ENCODE measurements at regions not wholly inside any gene's neighbourhood (a gene's known extent, or its start where the extent isn't known, plus 50 kb on each side); places are given as distances from the start of the nearest gene placed in this dataset.
"Not testable (repeated sequence)": the region's sequence is repeated elsewhere in the genome, so short reads cannot be mapped to it uniquely, and the experiment has no call there.

DNA sequence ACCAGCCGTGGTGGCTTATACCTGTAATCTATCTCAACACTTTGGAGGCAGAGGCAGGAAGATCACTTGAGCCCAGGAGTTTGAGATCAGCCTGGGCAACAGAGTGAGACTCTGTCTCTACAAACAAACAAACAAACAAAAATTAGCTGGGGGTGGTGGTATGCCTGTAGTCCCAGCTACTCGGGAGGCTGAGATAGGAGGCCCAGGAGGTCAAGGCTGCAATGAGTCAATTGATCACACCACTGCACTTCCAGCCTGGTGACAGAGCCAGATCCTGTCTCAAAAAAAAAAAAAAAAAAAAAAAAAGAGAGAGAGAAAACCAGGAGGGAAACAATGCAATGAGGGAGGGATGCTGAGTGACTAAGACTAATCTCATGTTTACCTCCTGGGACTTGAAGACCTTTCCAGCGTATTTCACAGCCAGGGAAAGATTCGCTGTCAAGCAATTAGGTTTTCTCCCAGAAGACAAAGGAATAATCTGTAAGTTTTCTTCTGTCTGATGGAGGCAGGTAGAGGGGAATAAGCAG lies 51.1 kb upstream of the MIER3 start:
- DNase-seq, result no peak

DNA sequence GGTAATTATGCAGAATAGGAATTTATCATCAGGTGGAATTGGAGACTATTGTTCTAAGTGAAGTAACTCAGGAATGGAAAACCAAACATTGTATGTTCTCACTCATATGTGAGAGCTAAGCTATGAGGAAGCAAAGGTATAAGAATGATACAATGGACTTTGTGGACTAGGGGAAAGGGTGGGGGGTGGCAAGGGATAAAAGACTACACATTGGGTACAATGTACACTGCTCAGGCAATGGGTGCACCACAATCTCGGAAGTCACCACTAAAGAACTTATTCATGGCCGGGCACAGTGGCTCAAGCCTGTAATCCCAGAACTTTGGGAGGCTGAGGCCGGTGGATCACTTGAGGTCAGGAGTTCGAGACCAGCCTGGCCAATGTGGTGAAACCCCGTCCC lies 51.6 kb upstream of the MIER3 start:
- DNase-seq, result not testable (repeated sequence)

DNA sequence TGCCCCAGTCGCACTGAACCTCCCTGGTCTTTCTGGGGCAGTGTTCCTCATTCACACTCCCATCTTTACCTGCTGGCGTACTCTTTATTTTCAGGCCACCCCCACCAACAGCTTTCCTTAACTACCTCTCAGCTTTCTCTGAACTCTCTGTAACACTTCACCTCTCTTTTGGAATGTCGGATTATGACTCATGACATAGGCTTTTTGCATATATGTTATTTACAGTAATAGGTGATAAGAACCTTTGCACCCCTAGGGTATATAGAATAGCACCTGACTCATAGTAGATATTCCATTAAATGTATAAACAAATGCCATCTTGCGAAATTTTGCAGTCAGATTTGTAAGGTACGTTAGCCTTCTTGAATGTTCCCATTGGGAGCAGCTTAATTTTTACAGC lies 52.9 kb upstream of the MIER3 start:
- no peak for DNase-seq

DNA sequence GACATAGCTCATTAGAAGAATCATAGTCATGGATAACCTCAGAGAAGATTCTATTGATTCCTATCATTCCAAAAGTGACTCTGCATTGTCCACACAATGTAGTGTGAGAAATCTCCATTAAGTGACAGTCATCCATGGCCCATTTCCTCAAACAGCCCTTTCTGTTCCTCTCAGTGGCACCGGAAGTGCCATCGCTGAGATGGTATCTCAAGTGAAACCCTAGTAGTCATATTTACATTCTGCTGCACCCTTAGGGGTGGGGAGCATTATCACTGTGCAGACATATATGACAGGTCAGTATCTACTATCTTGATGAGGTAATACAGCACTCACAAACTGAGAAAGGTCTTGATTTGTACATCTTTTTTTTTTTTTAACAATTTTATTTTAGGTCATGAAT lies 55.4 kb upstream of the MIER3 start:
- DNase-seq, result no peak

DNA sequence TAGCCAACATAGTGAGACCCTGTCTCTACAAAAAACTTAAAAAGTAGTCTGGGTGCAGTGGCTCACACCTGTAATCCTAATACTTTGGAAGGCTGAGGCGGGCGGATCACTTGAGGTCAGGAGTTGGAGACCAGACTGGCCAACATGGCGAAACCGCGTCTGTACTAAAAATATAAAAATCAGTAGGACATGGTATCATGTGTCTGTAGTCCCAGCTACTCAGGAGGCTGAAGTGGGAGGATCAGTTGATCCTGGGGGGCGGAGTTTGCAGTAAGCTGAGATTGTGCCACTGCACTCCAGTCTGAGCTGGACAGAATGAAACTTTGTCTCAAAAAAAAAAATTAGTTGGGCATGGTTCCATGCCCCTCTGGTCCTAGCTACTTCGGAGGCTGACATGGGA lies 57.9 kb upstream of the MIER3 start:
- DNase-seq, result no peak

DNA sequence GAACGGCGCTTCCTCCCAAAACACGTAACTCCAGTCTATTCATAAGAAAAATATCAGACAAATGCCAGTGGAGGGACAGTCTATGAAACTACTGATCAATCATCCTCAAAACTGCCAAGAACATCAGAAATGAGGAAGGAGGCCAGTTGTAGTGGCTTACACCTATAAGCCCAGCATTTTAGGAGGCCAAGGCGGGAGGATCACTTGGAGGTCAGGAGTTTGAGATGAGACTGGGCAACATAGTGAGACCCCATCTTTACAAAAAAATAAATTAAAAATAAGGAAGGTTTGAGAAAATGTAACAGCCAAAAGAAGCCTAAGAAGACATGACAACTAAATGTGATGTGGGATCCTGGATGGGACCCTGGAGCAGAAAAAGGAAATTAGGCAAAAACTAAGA lies 58.9 kb upstream of the MIER3 start:
- DNase-seq, result no peak

DNA sequence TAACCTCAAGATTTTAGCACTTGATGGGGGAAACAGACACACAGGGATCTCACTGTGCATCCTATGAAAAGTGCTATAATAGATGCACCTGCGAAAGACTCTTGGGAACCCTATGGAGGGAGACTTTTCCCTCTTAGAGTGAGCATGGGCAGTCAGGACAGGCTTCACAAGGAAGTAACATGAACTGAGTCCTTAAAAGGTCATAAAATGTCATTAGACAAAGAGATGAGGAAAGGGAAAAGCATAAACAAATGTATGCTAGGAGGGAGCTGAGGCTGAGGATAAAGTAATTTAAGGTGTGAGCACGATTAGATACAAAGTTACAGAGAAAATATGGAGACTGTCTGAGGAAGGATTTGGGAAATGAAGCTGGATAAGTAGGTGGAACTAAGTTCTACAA lies 60.6 kb upstream of the MIER3 start:
- no peak for DNase-seq

DNA sequence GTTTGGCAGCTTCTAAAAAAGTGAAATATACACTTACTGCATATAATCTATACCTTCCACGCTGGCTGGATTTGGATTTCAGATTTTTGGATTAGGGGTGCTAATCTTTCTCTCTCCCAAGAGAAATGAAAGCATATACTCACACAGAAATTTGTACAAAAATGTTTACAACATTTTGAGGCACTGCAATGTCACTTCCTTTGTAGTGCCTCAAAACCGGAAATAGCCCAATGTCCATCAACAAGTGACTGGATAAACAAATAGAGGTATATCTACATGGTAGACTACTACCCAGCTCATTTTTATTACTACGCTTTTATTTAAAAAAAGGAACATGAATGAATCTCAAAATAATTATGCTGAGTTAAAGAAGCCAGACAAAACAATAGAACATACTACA lies 74.0 kb upstream of the MIER3 start:
- no peak for DNase-seq

DNA sequence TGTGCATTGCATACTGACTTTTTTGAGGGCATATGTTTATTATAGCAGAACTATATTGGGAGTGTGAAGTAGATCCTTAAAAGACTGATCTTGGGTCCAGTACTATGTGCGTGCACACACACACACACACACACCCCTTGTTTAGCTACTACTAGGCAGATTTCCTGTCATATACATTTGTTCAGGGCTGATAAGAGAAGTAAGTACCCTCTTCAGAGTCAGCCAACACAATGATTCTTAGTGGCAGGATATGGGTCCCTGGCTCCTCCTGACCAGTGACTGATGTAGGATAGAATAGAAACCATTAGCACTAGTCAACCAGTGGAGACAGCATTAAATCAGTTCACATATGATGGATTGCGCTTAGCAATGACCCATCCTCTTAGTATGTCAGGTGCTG lies 76.2 kb upstream of the MIER3 start:
- no peak for DNase-seq

DNA sequence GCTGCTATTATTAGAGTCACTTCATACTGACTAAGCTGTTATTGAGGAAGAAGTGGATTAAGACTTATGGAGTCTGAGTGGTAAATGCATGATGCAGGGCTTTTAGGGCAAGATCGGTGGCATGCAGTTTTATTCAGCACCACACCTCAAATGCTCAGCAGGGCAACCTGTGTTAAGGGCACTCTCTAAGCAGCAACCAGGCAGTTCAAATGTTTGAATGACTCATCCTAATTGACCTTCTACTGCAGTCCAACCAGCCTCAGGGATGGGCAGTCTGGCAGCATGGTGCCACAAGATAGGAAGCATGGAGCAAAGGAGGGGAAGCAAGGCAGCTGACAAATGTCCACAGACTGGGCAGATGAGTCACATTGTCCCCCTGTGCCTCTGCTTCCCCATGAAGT lies 80.2 kb upstream of the MIER3 start:
- no peak for DNase-seq

DNA sequence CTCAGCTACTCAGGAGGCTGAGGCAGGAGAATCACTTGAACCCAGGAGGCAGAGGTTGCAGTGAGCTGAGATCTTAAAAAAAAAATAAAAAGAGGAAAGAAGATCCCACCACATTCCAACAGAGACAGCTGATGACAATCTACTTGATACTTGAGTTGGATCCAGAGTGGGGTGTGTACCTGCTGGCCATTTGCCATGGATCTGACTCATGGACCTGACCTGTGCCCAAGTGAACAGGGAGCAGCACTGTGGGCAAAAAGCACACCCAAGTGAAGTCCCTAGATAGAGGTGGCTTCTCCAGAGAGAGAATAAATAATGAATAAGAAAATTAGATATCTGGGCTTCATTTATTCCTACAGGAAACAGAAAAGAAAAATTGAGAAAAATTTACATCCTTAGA lies 81.2 kb upstream of the MIER3 start:
- DNase-seq, result no peak

DNA sequence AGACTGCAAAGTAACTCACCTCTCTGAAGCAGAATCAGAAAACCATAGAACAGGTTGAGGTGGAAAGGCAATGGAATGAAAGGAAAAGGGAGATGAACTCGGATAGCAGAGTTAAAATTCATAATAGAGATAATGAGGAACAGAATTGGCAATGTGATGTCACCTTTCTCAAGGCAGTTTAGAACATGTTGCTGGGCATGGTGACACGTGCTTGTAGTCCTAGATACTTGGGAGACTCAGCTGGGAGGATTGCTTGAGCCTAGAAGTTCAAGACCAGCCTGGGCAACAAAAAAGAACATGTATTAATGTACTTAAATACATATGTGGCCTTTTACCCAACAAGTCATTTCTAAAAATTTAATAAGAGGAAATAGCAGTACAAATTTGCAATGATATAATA lies 81.6 kb upstream of the MIER3 start:
- no peak for DNase-seq

DNA sequence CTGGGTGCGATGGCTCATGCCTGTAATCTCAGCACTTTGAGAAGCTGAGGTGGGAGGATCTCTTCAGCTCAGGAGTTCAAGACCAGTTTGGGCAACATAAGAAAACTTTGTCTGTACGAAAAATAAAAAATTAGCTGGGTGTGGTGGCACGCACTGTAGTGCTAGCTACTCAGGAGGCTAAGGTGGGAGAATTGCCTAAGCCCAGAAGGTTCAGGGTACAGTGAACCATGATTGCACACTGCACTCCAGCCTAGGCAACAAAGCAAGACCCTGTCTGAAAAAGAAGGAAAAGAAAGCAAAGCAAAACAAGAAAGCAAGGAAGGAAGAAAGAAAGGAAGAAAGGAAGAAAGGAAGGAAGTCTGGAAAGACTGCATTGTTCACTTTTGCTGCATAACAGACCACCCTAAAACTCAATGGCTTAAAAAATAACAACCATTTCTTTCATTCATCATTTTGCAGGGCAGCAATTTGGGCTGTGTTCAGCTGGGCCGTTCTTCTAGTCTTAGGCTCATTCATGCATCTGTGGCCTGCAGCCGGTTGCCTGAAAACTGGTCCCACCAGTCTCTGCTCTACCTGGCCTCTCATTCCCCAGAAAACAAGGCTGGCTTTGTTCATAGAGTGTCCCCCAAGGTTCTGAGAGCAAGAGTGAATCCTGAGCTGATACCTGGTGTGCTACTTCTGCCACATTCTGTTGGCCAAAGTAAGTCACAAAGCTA lies 82.4 kb upstream of the MIER3 start:
- no peak for DNase-seq

DNA sequence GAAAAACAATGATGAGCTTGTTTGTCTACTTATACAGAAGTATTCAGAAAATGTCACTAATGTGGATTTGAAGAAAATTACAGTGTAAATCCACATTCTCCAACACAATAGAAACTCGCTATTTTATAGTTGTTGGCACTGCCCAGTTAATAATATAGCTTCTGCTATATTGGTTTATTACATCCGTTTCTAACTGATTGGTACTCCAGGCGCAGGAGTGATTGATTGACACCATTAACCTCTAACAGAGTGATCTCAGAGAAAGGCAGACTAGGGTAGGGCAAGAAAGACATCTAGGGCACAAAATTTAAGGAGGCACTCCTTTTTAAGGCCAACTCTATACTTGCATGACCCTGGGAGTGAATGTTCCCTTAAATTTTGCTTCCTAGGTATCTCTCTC lies 84.0 kb upstream of the MIER3 start:
- no peak for DNase-seq

DNA sequence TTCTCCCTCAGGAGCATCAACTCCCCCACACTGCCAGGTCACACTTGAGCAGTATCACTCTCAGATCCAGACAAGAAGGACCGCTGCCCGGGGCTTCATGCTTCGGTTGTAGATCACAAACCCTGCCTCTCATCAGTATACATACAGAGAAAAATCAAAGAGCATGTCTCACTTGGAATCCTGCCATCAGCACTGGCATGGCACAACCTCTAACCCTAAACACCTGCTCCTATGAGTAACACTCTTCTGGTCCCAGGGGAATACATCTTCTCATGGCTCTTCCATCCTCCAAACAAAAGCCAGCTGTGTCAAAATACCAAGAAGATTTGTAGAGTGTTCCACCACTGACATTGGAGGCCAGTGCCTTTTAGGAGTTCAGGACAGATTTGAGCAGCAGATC lies 84.8 kb upstream of the MIER3 start:
- no peak for DNase-seq

DNA sequence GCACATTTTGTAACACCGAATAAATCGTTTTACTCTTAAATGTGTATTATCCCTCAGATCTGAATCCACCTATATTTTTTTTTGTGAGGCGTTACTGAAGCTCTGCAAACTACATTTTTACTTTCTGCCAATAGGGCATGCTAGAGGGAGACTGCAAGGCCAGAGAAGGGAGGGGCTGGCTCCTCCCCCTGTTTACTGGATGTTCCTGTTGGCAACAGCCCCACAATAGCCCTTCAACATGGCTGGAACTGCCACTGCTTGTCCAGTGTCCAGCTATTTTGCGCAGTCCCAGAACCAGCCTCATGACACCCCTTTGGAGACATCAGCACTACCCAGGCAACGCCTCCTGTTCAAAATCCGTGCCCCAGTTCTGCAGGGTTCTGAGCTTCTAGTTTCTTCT lies 85.4 kb upstream of the MIER3 start:
- no peak for DNase-seq

DNA sequence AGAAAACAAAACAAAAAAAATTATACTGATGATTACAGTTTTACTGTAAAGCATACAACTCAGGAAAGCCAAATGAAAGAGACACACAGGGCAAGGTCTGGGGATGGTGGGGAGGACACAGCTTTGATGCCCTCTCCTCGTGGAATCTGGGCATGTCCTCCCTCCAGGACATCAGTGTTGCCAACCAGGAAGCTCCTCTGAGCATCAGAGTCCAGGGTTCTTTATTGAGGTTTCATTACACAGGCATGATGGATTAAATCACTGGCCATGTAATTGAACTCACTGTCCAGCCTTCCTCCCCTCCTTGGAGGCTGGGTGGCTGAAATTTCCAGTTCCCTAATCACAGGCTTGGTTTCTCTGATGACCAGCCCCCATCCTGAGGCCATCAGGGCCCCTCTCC lies 89.6 kb upstream of the MIER3 start:
- DNase-seq, result no peak

DNA sequence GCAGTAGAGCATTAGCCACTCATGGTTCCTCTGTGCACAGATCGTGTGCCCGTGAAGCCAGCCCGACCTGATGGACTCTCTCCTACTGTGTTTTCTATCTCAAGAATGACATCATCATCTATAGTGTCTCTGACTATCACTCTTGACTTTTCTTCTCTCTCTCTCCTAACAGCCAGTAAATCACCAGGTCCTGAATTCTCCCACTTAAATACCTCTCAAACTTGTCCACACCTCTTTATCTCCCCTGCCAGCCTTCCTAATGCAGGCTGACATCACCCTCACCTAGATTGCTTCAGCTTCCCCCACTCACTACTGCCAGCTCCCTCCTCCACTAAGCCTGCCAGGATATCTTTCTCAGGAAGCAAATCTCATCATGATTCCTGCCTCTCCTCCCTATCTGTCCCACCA lies 90.6 kb upstream of the MIER3 start:
- DNase-seq, result no peak

DNA sequence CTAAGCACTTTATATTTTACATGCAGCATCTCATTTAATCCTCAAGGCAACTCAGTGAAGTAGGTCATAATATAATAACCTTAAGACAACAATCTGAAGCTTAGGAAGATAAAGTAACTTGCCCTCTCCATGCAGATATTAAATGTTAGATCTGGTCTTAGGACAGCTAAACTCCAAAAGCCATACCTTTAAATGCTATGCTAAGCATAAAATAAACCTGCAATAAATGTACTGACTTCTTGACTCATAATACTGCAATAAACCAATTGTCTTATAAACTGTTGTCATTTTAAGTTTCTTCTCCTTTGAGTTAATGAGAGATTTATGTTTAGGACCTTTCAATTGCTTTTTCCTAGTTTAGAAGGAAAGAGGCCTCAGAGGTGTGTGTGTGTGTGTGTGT lies 102.2 kb upstream of the MIER3 start:
- no peak for DNase-seq

DNA sequence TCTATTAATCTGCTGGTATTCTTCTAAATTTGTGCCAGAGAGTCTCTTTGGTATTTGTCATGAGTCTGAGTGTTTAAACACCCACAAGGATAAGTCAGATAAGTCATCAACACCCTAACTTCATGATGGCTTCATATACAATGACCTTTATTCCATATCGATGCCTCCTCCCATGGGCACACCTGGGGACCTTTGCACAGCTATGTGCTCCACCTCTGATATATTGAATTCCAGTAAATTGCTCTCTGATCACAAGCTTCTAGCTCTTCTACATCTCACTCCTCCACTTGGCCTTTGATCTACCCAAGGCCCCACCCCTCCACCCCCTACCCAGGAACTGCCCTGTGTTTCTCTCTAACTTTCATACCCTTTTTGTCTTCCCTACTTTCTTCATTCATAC lies 102.7 kb upstream of the MIER3 start:
- DNase-seq, result no peak

DNA sequence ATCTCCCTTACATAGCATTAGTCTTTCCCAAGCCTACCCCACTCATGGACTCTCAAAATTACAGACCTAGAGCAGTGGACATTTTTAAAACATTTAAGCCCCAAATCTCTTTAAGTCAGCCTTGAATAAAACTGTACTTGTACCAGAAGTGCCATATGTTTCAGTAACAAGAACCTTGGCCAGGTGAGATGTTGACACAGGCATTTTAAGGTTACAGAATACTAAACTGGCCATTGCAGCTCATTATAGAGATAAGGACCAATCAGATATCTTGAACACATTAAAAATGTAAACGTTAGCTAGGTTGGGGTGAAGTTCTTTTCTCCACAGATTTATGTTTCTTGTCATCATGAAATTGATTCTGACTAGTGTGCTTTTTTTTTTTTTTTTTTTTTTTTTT lies 103.8 kb upstream of the MIER3 start:
- no peak for DNase-seq

DNA sequence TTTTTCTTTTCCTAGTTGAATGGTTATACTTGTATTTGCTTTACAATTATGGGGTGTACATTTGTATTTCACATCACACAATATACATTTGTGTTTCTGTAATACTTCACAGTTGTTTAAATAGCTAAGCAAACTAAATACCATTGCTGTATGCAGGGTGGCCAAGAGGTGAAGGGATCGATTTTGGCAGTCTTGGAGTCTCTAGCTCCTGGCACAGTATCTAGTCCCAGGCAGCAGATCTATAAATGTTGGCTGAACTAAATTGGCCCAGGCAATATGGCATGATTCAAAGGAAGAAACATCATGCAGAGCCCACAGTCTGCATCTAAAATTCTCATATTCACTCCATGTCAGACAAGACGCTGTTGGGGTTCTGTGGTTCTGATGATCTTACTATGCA lies 110.1 kb upstream of the GPBP1 start:
- DNase-seq, result no peak

DNA sequence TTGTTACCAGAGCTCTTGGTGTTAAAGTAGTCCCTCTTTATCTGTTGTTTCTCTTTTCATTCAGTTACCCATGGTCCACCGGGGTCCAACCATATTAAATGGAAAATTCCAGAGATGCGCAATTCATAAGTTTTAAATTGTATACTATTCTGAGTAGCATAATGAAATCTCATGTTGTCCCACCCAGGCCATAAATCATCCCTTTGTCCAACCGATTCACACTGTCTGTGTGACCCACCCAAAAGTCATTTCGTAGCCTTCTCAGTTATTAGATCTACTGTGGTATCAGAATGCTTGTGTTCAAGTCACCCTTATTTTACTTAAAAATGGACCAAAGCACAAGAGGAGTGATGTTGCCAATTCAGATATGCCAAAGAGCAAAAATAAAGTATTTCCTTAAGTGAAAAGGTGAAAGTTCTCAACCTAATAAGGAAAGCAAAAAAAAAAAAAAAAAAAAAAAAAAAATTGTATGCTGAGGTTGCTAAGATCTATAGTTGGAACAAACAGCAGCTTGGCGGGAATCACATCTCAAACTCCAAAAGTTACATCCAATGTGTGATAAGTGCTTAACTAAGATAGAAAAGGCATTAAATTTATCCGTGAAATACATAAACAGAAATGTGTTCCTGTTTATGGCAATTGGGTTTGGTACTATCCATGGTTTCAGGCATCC lies 106.8 kb upstream of the GPBP1 start:
- no peak for DNase-seq

DNA sequence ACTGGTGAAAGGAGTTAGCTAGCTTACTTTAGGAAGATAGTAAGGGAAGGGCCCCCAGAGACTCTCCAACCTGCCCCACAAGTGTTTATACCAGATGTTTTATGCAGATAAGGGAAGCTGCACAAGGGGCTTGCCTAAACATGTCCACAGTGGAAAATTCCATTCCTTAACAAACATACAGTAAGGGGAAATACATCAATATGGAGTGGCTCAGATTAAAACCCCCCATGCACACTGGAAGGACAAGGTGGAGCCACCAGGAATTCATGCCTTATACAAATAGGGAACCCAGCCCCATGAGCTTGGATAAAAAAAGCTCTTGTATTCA lies 106.3 kb upstream of the GPBP1 start:
- no peak for DNase-seq
